HG02798 (cell line): ENCODE measurements at regions not wholly inside any gene's neighbourhood (a gene's known extent, or its start where the extent isn't known, plus 50 kb on each side); places are given as distances from the start of the nearest gene placed in this dataset.

Source experiments
- ATAC-seq: cut with Tn5 transposase; IDR thresholded peaks from one replicate; pipeline ENCODE4 v1.9.1; 2021; ENCODE audit warnings: mild to moderate bottlenecking; ENCODE audit not compliant: unreplicated experiment, poor library complexity

DNA sequence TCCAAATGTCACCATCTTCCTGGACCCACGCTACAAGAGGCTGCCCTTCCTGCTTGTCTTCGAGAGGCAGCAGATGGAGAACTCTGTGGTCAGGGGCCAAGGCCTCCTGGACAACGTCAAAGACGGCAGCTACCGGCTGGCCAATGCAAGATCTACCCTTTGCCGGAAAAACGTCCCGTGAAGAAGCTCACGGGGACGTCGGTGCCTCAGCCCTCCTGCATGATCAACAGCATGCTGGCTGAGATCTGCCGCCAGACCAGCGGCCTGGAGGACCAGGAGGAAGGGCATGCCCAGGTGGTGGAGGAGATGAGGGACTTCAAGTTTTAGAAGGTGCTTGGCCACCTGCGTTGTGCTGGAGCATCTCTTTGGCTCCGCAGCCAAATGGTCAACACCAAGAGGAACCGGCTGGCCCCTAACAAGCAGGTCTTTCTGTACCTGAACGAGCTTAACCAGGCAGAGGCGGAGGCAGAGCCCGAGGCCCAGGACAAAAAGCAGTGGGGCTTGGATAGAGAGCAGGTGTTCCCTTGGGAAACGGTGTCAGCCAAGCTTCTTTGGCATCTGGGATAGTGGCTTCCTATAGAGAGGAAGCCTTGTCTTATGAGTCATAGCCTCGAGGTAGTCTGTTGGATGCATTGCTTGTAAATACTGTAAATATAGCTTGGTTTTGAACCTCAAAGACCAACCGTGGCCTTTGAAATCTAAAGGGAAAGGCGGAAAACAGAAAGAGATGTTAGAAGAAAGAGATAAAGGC, 94.8 kb upstream of the ELOVL6 start:
- no peak for ATAC-seq

DNA sequence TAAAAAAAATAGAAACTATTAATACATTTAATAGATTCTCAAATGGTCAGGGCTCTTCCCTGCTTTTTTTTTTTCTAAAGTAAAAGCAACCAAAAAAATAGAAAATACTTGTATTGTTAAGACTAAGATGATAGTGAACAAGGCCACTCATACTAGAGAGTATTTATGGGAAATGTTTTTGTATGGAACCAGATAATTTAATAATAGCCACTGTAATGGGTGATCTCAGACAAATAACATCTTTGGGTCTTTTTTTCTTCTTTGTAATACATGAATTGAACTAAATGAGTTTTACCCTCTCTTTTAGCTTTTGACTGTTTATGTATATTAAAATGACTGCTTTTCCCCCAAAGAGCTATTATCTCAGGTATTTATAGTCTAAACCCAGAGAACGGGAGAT, 92.1 kb upstream of the ELOVL6 start:
- no peak for ATAC-seq

DNA sequence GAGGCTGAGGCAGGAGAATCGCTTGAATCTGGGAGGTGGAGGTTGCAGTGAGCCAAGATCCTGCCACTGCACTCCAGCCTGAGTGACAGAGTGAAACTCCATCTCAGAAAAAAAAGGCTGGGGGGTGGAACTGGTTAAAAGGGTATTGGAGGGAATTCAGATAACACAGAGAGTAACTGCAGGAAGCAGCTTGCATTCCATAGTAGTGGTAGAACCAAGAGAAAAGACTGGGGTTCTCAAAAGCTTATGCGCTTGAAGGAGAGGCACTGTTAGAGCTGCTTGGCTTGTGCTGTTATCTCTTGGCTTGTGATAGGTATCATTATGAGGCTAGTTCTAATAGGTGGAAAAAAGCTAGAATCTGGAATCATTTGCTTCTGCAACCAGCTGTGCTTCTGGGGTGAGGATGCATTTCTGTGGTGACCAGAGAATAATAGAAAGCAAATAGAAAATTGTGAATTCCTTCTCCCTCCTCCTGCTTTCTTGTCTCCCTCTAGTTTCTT, 91.2 kb upstream of the ELOVL6 start:
- no peak for ATAC-seq

- peak; percentile 100 for ATAC-seq
Measured at GRCh38 chr4:110287130-110287529, 88.7 kb upstream of the ELOVL6 start.

- no peak for ATAC-seq
Measured at GRCh38 chr4:110278127-110278526, 79.7 kb upstream of the ELOVL6 start.

DNA sequence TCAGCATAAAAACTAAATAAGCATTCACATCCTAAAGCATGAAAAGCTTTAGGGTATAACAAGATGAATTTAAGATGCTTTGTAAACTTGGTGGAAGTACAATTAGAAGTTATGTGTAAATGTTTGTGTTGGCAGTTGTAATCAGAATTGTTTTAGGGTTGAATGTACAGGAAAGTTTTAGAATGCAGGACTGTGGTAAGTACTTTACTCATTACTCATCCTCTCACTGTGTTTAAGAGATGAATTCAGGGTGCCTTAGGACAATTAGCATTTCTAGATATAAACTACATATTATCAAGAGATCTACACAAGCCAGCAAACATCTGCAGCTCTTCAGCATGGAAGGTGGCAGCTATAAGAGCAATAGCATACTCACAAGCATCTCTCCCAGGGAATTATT, 77.5 kb upstream of the ELOVL6 start:
- ATAC-seq: no peak

GRCh38 chr4:110271986-110272385, 73.6 kb upstream of the ELOVL6 start:
- peak; percentile 51 for ATAC-seq

DNA sequence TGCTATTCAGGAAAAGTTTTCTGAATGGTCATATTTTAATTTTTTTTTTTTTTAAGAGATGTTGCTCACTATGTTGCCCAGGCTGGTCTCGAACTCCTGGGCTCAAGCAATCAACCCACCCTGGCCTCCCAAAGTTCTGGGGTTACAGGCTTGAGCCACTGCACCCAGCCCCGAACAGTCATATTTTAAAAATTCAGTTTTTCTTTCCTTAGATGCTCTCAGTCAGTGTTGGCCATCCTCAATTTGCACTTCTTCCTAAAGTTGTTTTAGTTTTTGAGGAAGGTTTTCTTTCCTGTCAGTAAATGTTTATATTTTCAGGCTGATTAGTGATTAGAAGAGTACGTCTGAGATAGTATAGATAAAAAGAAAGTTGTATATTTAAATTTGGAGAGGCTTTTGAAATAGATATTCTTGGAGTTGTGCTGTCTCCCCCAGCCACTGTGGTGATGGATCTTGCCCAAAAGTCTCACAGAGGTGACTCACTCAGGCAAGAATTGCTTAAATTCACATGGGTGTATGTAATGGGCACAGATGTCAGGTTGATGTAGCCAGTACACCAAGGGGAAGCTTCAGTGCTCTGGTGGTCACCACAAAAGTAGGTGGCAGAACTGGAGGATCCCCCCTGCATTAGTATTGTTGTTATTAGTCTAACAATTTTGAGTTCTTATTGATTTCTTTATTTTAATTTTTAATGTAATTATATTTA, 72.2 kb upstream of the ELOVL6 start:
- ATAC-seq: no peak

GRCh38 chr4:110268790-110269189, 70.4 kb upstream of the ELOVL6 start:
- no peak for ATAC-seq

DNA sequence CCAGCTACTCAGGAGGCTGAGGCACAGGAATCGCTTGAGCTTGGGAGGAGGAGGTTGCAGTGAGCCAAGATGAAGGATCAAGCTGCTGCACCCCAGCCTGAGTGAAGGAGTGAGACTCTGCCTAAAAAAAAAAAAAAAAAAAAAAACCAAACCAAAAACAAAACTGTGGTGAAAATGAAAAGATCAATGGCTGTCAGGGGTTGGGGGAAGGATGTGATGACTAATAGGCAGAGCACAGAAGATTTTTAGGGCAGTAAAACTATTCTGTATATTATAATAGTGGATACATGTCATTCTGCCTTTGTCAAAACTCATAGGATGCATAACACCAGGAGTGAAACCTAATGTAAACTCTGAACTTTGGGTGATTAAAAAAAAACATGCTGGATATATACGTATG, 69.9 kb upstream of the ELOVL6 start:
- peak; percentile 41 for ATAC-seq

DNA sequence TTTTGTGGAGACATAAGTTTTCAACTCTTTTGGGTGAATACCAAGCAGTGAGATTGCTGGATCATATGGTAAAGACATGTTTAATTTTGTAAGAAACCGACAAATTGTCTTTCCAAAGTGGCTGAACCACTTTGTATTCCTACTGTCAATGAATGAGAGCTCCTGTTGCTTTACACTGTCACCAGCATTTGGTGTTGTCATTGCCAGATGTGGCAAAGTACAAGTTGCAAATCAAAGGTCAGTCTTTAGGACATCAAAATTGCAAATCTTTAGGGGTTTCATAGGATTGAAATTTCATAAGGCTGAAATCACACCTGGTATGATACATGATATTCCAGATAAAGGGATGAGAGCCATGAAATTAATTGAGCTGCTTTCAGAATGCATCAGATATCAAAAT, 67.7 kb upstream of the ELOVL6 start:
- no peak for ATAC-seq

DNA sequence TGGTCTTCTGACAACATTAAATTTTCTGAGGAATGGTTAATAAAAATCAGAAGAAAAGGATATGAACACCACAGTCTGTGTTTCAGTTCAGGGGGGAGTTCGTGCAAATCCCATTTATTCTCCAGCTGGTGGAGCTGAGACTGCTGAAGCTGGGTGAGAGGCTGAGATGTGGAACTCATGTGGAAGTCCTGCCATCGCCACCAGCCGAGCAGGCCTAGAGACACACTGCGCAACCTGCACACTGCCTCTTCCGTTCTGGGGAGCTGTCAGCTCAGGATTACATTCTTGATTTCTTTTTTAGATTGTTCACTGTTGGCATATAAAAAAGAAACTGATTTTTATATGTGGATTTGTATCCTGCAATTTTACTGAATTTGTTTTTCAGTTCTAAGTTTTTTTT, 66.6 kb upstream of the ELOVL6 start:
- no peak for ATAC-seq

DNA sequence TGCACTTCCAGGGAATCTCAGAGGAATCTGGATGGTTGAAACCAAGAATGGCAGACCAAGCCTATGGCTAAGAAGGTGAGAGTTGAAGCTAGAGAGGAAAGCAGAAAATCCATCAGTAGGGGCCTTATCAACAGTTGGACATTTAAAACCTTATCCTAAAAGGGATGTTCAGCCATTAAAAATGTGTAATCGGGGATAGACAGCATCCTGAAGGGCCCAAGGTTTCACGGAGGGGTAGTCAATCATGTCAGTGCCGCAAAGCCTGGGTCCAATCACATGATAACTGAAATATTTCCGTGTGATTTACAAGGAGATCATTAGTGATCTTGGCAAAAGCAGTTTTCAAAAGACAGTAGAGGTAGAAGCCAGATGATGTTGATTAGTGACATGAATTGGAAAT, 61.9 kb upstream of the ELOVL6 start:
- no peak for ATAC-seq

DNA sequence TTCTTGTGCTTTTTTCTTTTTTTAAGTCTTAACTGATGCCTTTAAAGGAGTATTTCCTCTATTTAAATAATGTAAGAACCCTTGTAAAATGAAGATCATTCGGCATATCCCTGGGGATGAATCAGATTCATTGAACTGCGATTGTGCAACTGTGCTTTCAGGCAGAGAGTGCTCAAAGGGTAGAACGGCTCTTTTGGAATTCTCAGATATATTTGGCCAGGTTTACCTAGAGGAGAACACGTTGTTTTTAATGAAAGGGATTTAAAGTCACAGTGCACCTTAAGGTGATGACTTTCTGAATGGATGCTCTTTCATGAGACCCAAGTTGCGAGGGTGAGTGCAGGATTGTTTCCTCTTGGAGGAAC, 51.6 kb upstream of the ELOVL6 start:
- ATAC-seq: no peak

DNA sequence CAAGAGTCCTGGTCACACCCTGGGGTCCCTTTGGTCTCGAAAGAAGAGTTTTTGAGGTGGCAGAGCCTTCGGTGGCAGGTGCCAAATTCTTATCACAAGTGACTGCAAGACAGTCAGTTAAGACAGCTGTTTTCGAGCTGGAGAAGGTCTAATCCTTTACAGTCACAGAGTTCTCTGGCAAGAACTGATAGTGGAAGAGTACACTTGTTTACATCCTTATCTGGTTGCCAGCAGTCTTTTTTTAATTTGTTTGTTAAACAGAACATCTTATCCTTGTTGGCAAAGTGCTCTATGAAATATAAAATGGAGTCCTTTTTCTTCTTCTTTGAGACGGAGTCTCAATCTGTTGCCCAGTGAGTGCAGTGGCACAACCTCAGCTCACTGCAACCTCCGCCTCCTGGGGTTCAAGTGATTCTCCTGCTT, 50.4 kb upstream of the ELOVL6 start:
- ATAC-seq: no peak
